Activated CD4-positive, alpha-beta T cell treated with anti-CD3 and anti-CD28 coated beads, Interleukin-2, amount 10 ng/mL, durations not matched to agents 24 days and 14 days (primary cell): ENCODE measurements at regions not wholly inside any gene's neighbourhood (a gene's known extent, or its start where the extent isn't known, plus 50 kb on each side); places are given as distances from the start of the nearest gene placed in this dataset.

ENCODE experiments used
- DNase-seq: peaks from one replicate; pipeline ENCODE4 v3.0.0; 2022
- H3K27ac Mint-ChIP-seq: one replicate; pipeline ENCODE4 v1.8.0; 2022; ENCODE audit warnings: mild to moderate bottlenecking, mixed read lengths
- H3K27me3 Mint-ChIP-seq: one replicate; pipeline ENCODE4 v1.8.0; 2022; ENCODE audit warnings: mixed read lengths
- H3K36me3 Mint-ChIP-seq: one replicate; pipeline ENCODE4 v1.8.0; 2022; ENCODE audit warnings: low read depth, mild to moderate bottlenecking, mixed read lengths
- H3K4me1 Mint-ChIP-seq: one replicate; pipeline ENCODE4 v1.8.0; 2021; ENCODE audit warnings: mixed read lengths
- H3K4me3 Mint-ChIP-seq: one replicate; pipeline ENCODE4 v1.8.0; 2022; ENCODE audit warnings: mild to moderate bottlenecking, moderate library complexity, mixed read lengths
- H3K9me3 Mint-ChIP-seq: one replicate; pipeline ENCODE4 v1.8.0; 2021; ENCODE audit warnings: mixed read lengths
- intact Hi-C: fragments of 100-400 bp; cut with micrococcal nuclease; formaldehyde crosslinking; loops from one replicate; pipeline ENCODE4 v1.15.1; 2023

DNA sequence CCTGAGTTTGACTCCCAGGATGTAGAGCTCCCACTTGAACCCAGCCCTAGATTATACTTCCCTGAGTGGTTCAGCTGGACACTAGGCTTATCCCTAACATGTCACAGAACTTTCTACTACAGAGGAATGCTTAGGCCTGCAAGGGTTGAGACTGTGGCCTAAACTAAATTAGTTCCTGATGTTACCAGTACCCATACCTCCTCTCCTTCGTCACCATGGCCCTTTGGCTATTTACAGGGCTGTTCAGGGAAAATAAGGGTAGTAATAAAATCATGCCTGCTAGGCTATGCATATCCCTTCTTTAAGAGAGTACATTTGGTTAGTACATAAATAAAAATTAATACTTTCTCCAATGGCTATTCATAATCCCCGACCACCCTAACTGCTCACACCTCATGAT lies 356.4 kb upstream of the RASGRP1 start:
- Mint-ChIP-seq H3K36me3 (no peaks in the 10 kb centered on the region), H3K27ac (no peak overlapping the region), H3K27me3 (peaks cover 3% of the 10 kb centered on the region), H3K4me3 (no peak overlapping the region), H3K9me3 (no peaks in the 10 kb centered on the region), H3K4me1 (no peaks in the 10 kb centered on the region)
- no peak for DNase-seq
- intact Hi-C loops = no loop called here

DNA sequence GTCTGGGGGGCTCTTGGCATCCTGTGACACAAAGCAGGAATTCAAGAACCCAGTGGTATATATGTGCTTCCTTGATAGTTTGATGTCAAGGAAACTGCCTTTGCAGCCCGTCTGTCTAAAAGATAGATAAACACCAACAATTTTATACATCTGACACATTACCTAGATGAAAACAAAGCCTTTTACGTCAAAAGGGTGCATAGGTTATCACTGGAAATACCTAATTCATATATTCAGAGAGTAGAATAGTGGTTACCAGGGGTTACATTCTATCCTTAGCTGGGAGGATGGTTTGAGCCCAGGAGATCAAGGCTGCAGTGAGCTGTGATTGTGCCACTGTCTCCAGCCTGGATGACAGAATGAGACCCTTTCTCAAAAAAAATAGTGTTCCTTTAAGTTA lies 356.9 kb upstream of the RASGRP1 start:
- peak; percentile 10 for DNase-seq
- H3K27me3 Mint-ChIP-seq = peaks cover 3% of the 10 kb centered on the region

DNA sequence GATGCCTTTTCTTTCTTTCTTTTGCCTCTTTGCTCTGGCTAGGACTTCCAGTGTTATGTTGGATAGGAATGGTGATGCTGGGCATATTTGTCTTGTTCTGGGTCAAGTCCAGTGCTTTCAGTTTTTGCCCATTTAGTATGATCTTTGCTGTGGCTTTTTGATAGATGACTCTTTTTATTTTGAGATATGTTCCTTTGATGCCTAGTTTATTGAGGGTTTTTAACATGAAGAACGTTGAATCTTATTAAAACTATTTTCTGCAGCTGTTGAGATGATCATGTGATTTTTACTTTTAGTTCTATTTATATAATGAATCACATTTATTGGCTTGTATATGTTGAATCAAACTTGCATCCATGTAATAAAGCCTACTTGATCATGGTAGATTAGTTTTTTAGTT lies 363.8 kb upstream of the RASGRP1 start:
- DNase-seq = no peak
- peaks cover 2% of the 10 kb centered on the region for H3K27me3 Mint-ChIP-seq
- no peak overlapping the region for H3K27ac Mint-ChIP-seq
- intact Hi-C loops = no loop called here
- H3K36me3 Mint-ChIP-seq = no peaks in the 10 kb centered on the region
- H3K9me3 Mint-ChIP-seq = no peaks in the 10 kb centered on the region
- no peaks in the 10 kb centered on the region for H3K4me1 Mint-ChIP-seq
- no peak overlapping the region for H3K4me3 Mint-ChIP-seq

More for the DNA sequence above, 356.9 kb upstream of the RASGRP1 start:
- Mint-ChIP-seq H3K4me3 (no peak overlapping the region), H3K36me3 (no peaks in the 10 kb centered on the region), H3K9me3 (no peaks in the 10 kb centered on the region), H3K27ac (no peak overlapping the region), H3K4me1 (no peaks in the 10 kb centered on the region)
- intact Hi-C loops = no loop called here

- intact Hi-C loops = no loop called here
- no peaks in the 10 kb centered on the region for H3K4me1 Mint-ChIP-seq
- H3K27me3 Mint-ChIP-seq = no peaks in the 10 kb centered on the region
- DNase-seq = no peak
- H3K36me3 Mint-ChIP-seq = no peaks in the 10 kb centered on the region
- H3K9me3 Mint-ChIP-seq = peaks cover under 1% of the 10 kb centered on the region
- no peak overlapping the region for H3K27ac Mint-ChIP-seq
- no peak overlapping the region for H3K4me3 Mint-ChIP-seq
Measured at GRCh38 chr15:38930851-38931572, 366.4 kb upstream of the RASGRP1 start.

GRCh38 chr15:38941399-38941953 lies 376.9 kb upstream of the RASGRP1 start:
- H3K36me3 Mint-ChIP-seq = no peaks in the 10 kb centered on the region
- no peaks in the 10 kb centered on the region for H3K9me3 Mint-ChIP-seq
- no peak overlapping the region for H3K4me3 Mint-ChIP-seq
- peaks cover 8% of the 10 kb centered on the region for H3K27me3 Mint-ChIP-seq
- intact Hi-C loops = no loop called here
- no peaks in the 10 kb centered on the region for H3K4me1 Mint-ChIP-seq
- no peak for DNase-seq
- H3K27ac Mint-ChIP-seq = no peak overlapping the region

DNA sequence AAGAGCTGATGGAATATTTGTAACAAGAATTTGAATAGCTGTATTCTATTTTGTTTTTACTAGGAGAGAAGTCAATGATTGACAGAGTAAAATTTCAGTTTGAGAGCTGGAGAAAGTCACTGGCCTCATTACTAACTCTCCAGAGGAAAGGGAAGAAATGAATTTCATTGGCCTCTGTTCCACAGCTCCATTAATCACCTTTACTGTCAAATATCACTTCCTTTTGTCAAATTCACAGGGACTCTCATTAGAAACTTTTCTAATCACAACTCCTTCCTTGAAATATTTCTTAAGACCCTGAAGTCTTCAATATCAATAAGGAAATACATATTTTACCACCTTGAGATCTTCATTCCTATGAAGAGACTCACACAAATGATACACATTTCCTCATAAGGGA lies 379.9 kb upstream of the RASGRP1 start:
- no peak overlapping the region for H3K27ac Mint-ChIP-seq
- H3K9me3 Mint-ChIP-seq = no peaks in the 10 kb centered on the region
- H3K4me3 Mint-ChIP-seq = no peak overlapping the region
- no peak for DNase-seq
- H3K27me3 Mint-ChIP-seq = peaks cover 8% of the 10 kb centered on the region
- H3K36me3 Mint-ChIP-seq = no peaks in the 10 kb centered on the region
- no peaks in the 10 kb centered on the region for H3K4me1 Mint-ChIP-seq
- intact Hi-C loops = no loop called here

GRCh38 chr15:38945551-38946298 lies 381.1 kb upstream of the RASGRP1 start:
- no peak for DNase-seq
- H3K9me3 Mint-ChIP-seq = no peaks in the 10 kb centered on the region
- no peaks in the 10 kb centered on the region for H3K36me3 Mint-ChIP-seq
- H3K4me3 Mint-ChIP-seq = no peak overlapping the region
- H3K27ac Mint-ChIP-seq = no peak overlapping the region
- intact Hi-C loops = no loop called here
- peaks cover 7% of the 10 kb centered on the region for H3K27me3 Mint-ChIP-seq
- no peaks in the 10 kb centered on the region for H3K4me1 Mint-ChIP-seq

DNA sequence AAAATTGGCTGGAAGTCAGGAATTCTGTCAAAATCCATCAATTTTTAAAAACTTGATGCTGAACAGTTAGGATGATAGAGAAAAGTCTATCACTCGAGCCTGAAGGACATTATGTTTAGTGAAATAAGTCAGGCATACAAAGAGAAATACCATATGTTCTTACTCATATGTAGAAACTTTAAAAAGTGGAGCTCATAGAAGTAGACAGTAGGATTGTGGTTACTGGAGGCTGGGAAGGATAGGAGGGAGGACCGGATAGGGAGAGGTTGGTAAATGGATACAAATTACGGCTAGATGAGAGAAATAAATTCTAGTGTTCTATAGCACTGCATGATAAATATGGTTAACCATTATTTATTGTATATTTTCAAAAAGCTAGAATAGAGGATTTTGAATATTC lies 389.5 kb upstream of the RASGRP1 start:
- intact Hi-C loops = no loop called here
- Mint-ChIP-seq H3K27ac (no peak overlapping the region), H3K4me3 (no peak overlapping the region), H3K4me1 (no peaks in the 10 kb centered on the region), H3K9me3 (no peaks in the 10 kb centered on the region), H3K27me3 (peaks cover 6% of the 10 kb centered on the region), H3K36me3 (no peaks in the 10 kb centered on the region)
- no peak for DNase-seq

GRCh38 chr15:38961456-38961855 lies 396.8 kb upstream of the RASGRP1 start:
- H3K27ac Mint-ChIP-seq = no peak overlapping the region
- no peaks in the 10 kb centered on the region for H3K4me1 Mint-ChIP-seq
- H3K4me3 Mint-ChIP-seq = no peak overlapping the region
- H3K36me3 Mint-ChIP-seq = no peaks in the 10 kb centered on the region
- no peaks in the 10 kb centered on the region for H3K9me3 Mint-ChIP-seq
- intact Hi-C loops = no loop called here
- DNase-seq = no peak
- peaks cover 16% of the 10 kb centered on the region for H3K27me3 Mint-ChIP-seq

DNA sequence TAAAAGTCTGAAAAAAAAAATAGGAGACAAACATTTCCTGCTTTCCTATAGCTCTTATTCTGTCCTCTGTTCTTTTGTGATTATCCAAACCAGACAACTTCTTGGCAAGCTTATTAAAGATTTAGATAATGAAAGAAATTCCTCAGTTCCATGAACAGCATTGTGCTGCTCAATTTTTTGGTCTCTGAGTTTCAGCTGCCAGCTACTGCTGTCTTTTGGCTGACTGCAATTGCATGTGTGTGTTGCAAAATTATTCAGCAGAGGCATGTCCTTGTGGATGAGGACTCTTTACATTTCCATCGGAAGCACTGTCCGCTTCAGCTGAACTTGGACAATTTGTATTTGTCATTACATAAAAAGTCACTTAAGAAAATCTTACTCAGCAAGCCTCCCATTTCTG lies 397.3 kb upstream of the RASGRP1 start:
- Mint-ChIP-seq H3K36me3 (no peaks in the 10 kb centered on the region), H3K9me3 (no peaks in the 10 kb centered on the region), H3K4me3 (no peak overlapping the region), H3K27me3 (peaks cover 16% of the 10 kb centered on the region), H3K27ac (no peak overlapping the region), H3K4me1 (no peaks in the 10 kb centered on the region)
- no peak for DNase-seq
- intact Hi-C loops = no loop called here

DNA sequence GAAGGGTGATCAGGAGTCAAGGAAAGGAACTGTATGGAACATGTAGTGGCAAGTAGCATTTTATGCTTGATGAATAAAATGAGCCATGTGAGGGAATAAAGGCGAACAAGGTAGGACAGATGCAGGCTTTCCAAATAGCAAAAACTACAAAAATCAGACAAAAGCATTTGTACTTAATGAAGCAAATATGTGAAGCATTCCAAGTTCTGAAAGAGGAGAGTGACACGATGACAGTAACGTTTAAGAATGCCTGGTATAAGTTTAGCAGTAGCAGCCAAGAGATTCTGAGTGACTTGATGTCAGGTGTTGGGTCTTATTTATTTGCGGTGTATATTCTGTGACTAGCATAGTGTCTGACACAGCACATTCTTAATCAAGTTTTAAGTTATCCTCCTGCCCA lies 408.2 kb upstream of the RASGRP1 start:
- peaks cover 3% of the 10 kb centered on the region for H3K9me3 Mint-ChIP-seq
- H3K27me3 Mint-ChIP-seq = peaks cover 2% of the 10 kb centered on the region
- no peak overlapping the region for H3K27ac Mint-ChIP-seq
- intact Hi-C loops = no loop called here
- no peak overlapping the region for H3K4me3 Mint-ChIP-seq
- no peaks in the 10 kb centered on the region for H3K36me3 Mint-ChIP-seq
- H3K4me1 Mint-ChIP-seq = no peaks in the 10 kb centered on the region
- DNase-seq = no peak

DNA sequence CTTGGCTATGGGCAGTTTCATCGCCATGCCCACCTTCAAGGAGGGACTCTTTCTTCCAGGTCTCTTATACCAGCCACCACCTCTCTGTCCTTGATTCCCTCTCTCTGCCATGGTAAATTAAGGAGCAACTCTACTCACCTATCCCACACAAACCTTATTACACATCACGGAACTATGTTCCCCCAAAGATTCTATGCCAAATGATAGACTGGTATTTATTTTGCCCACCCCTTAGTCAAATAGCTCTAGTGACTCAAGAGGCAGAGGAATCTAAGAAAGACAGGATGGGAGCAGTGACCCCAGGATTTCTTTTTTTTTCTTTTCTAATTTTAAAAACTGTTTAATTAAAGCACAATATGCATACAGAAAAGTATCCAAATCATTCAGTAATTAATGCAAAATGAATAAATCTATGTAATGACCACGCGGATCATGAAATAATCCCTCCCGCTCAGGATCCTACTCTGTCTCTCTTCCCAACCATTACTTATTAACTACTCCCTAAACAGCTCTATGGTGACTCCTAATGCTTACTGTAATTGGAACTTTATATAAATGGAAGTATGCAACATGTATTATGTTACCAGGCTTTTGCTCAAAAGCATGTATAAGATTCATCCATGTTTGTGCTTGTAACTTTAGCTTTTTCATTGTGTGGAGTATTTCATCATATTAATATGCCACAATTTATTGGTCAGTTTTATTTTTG lies 410.8 kb upstream of the RASGRP1 start:
- H3K27ac Mint-ChIP-seq = no peak overlapping the region
- no peak for DNase-seq
- H3K27me3 Mint-ChIP-seq = peaks cover 3% of the 10 kb centered on the region
- H3K9me3 Mint-ChIP-seq = peaks cover 8% of the 10 kb centered on the region
- intact Hi-C loops = no loop called here
- no peaks in the 10 kb centered on the region for H3K36me3 Mint-ChIP-seq
- no peak overlapping the region for H3K4me3 Mint-ChIP-seq
- H3K4me1 Mint-ChIP-seq = no peaks in the 10 kb centered on the region

DNA sequence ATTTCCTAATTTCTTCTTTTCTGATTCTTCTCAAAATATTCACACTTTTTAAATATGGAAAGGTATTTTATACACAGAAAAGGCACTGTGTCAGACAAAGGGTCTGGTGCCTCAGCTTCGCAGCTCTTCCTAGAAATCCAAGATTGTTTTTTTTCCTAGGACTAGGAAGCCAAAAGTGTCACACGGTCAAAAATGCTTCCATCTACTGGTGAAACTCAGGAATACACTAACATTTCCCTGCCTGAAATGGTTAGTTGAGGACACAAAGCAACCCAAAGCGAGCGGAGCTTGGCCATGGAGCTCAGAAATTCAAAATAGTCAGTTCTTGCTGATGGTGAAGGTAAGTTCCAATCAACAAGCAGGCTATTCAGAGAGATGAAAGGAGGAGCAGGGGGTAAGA lies 426.5 kb upstream of the RASGRP1 start:
- Mint-ChIP-seq H3K27ac (no peak overlapping the region), H3K36me3 (no peaks in the 10 kb centered on the region), H3K4me1 (no peaks in the 10 kb centered on the region), H3K4me3 (no peak overlapping the region), H3K9me3 (no peaks in the 10 kb centered on the region), H3K27me3 (peaks cover 6% of the 10 kb centered on the region)
- DNase-seq = no peak
- intact Hi-C loops = no loop called here

GRCh38 chr15:38991701-38992100 lies 427.1 kb upstream of the RASGRP1 start:
- Mint-ChIP-seq H3K27me3 (peaks cover 7% of the 10 kb centered on the region), H3K4me1 (no peaks in the 10 kb centered on the region), H3K27ac (no peak overlapping the region), H3K36me3 (no peaks in the 10 kb centered on the region), H3K4me3 (no peak overlapping the region), H3K9me3 (no peaks in the 10 kb centered on the region)
- intact Hi-C loops = no loop called here
- DNase-seq = no peak
